CD4-positive, alpha-beta T cell treated with Interleukin-1 beta for 1 hour (primary cell): ENCODE measurements at regions not wholly inside any gene's neighbourhood (a gene's known extent, or its start where the extent isn't known, plus 50 kb on each side); places are given as distances from the start of the nearest gene placed in this dataset.
"Not testable (repeated sequence)": the region's sequence is repeated elsewhere in the genome, so short reads cannot be mapped to it uniquely, and the experiment has no call there.

ENCODE experiments used
- DNase-seq, 2 donors: peaks; one replicate each; pipeline ENCODE4 v3.0.0-alpha.2; 2020 to 2022

- no peak for DNase-seq
Observed at GRCh38 chr2:83003555-83003954, 1455.5 kb downstream of the SUCLG1 start.

GRCh38 chr2:83002706-83003105 lies 1456.4 kb downstream of the SUCLG1 start:
- no peak for DNase-seq

GRCh38 chr2:82998781-82999180 lies 1460.3 kb downstream of the SUCLG1 start:
- DNase-seq = no peak

- no peak for DNase-seq
Observed at GRCh38 chr2:82996217-82996616, 1462.9 kb downstream of the SUCLG1 start.

GRCh38 chr2:82994151-82994550 lies 1464.9 kb downstream of the SUCLG1 start:
- no peak for DNase-seq

GRCh38 chr2:82993609-82994008 lies 1465.5 kb downstream of the SUCLG1 start:
- DNase-seq = no peak

- DNase-seq = no peak
Observed at GRCh38 chr2:82992968-82993367, 1466.1 kb downstream of the SUCLG1 start.

- DNase-seq = not testable (repeated sequence)
Observed at GRCh38 chr2:82987706-82988105, 1471.4 kb downstream of the SUCLG1 start.

- DNase-seq = no peak
Observed at GRCh38 chr2:82986899-82987298, 1472.2 kb downstream of the SUCLG1 start.

GRCh38 chr2:82985572-82986197 lies 1473.4 kb downstream of the SUCLG1 start:
- DNase-seq = no peak

GRCh38 chr2:82968358-82968757 lies 1490.7 kb downstream of the SUCLG1 start:
- no peak for DNase-seq

GRCh38 chr2:82964341-82964740 lies 1494.7 kb downstream of the SUCLG1 start:
- no peak for DNase-seq

- DNase-seq = no peak
Observed at GRCh38 chr2:82959727-82960126, 1499.4 kb downstream of the SUCLG1 start.

GRCh38 chr2:82954868-82955267 lies 1504.2 kb downstream of the SUCLG1 start:
- no peak for DNase-seq

GRCh38 chr2:82939211-82939610 lies 1519.9 kb downstream of the SUCLG1 start:
- no peak for DNase-seq

- not testable (repeated sequence) for DNase-seq
Observed at GRCh38 chr2:82938321-82938845, 1520.7 kb downstream of the SUCLG1 start.

GRCh38 chr2:82913566-82913965 lies 1545.5 kb downstream of the SUCLG1 start:
- DNase-seq = no peak

GRCh38 chr2:82896117-82896516 lies 1563.0 kb downstream of the SUCLG1 start:
- no peak for DNase-seq

GRCh38 chr2:82893190-82893589 lies 1565.9 kb downstream of the SUCLG1 start:
- no peak for DNase-seq

GRCh38 chr2:82879803-82880202 lies 1579.3 kb downstream of the SUCLG1 start:
- DNase-seq = no peak

- DNase-seq = no peak
Observed at GRCh38 chr2:82875858-82876257, 1583.2 kb downstream of the SUCLG1 start.

GRCh38 chr2:82857967-82858366 lies 1601.1 kb downstream of the SUCLG1 start:
- DNase-seq = no peak

- DNase-seq = no peak
Observed at GRCh38 chr2:82853299-82853698, 1605.8 kb downstream of the SUCLG1 start.

- no peak for DNase-seq
Observed at GRCh38 chr2:82852787-82853186, 1606.3 kb downstream of the SUCLG1 start.

- DNase-seq = no peak
Observed at GRCh38 chr2:82848285-82848684, 1610.8 kb downstream of the SUCLG1 start.
